GM12864 (cell line): ENCODE measurements at regions not wholly inside any gene's neighbourhood (a gene's known extent, or its start where the extent isn't known, plus 50 kb on each side); places are given as distances from the start of the nearest gene placed in this dataset.

Source experiments
- DNase-seq: peaks from one replicate; pipeline ENCODE4 v3.0.0-alpha.2; 2011; ENCODE audit warnings: low read depth
- H3K4me3 ChIP-seq: 2 replicates; pipeline ENCODE4 v1.5.1; 2011; ENCODE audit warnings: mild to moderate bottlenecking, low read depth, low read length, control low read depth
- CTCF ChIP-seq: IDR thresholded peaks from 2 replicates; pipeline ENCODE4 v1.5.1; 2011; ENCODE audit warnings: low read depth, mild to moderate bottlenecking, moderate library complexity, low read length, control low read depth, inconsistent platforms; ENCODE audit errors: missing control alignments

GRCh38 chr7:41878309-41879295 is 175.7 kb upstream of the INHBA start:
- TF ChIP-seq CTCF, result no peak
- no peak overlapping the region for H3K4me3 ChIP-seq
- DNase-seq, result no peak

GRCh38 chr7:41877118-41877517 is 174.2 kb upstream of the INHBA start:
- DNase-seq, result no peak
- TF ChIP-seq CTCF, result no peak
- no peak overlapping the region for H3K4me3 ChIP-seq

GRCh38 chr7:41875513-41875912 is 172.6 kb upstream of the INHBA start:
- DNase-seq, result no peak
- TF ChIP-seq CTCF, result no peak
- H3K4me3 ChIP-seq, result no peak overlapping the region

GRCh38 chr7:41874201-41874785 is 171.4 kb upstream of the INHBA start:
- DNase-seq, result no peak
- TF ChIP-seq CTCF, result no peak
- H3K4me3 ChIP-seq, result no peak overlapping the region

GRCh38 chr7:41873741-41874140 is 170.9 kb upstream of the INHBA start:
- no peak for TF ChIP-seq CTCF
- no peak for DNase-seq
- no peak overlapping the region for H3K4me3 ChIP-seq

GRCh38 chr7:41872966-41873365 is 170.1 kb upstream of the INHBA start:
- no peak for TF ChIP-seq CTCF
- DNase-seq, result no peak
- no peak overlapping the region for H3K4me3 ChIP-seq
